Sigmoid colon (tissue), 6 donors: ENCODE measurements at regions not wholly inside any gene's neighbourhood (a gene's known extent, or its start where the extent isn't known, plus 50 kb on each side); places are given as distances from the start of the nearest gene placed in this dataset.
A peak's percentile ranks its signal among the peaks of the same experiment; 100 is the strongest.

Experiments
- DNase-seq: peaks from one replicate; pipeline ENCODE4 v3.0.0-alpha.2; 2019
- H3K27ac ChIP-seq, 4 donors: fragments of 200-600 bp; sonication (generic); one replicate each; pipeline ENCODE4 v1.5.1; 2016 to 2019; ENCODE audit warnings: mild to moderate bottlenecking in 1 of 4
- H3K27me3 ChIP-seq, 3 donors: fragments of 200-600 bp; sonication (generic); one replicate each; pipeline ENCODE4 v1.5.1; 2019; ENCODE audit warnings: mild to moderate bottlenecking in 1 of 3
- H3K36me3 ChIP-seq, 4 donors: fragments of 200-600 bp; sonication (generic); one replicate each; pipeline ENCODE4 v1.5.1; 2016 to 2019
- H3K4me1 ChIP-seq, 4 donors: fragments of 200-600 bp; sonication (generic); one replicate each; pipeline ENCODE4 v1.5.1; 2017 to 2019
- H3K4me3 ChIP-seq, 4 donors: fragments of 200-600 bp; sonication (generic); one replicate each; pipeline ENCODE4 v1.5.1; 2017 to 2019; ENCODE audit warnings: mild to moderate bottlenecking in 2 of 4, moderate library complexity in 1 of 4
- H3K9me3 ChIP-seq, 4 donors: fragments of 200-600 bp in 3 of 4; sonication (generic) in 3 of 4; one replicate each; pipeline versions ENCODE4 v1.5.1 to v1.6.1; 2013 to 2019
- EP300 ChIP-seq, 4 donors: sonication (generic); formaldehyde crosslinking; IDR thresholded peaks; one replicate each; pipeline ENCODE4 v1.6.1; 2017; ENCODE audit warnings: antibody characterized with exemption in 4 of 4
- POLR2A ChIP-seq, 2 donors: fragments of 450-650 bp; IDR thresholded peaks; one replicate each; pipeline ENCODE4 v1.6.1; 2016; ENCODE audit warnings: antibody characterized with exemption in 2 of 2, mild to moderate bottlenecking in 2 of 2, moderate library complexity in 2 of 2
- POLR2AphosphoS5 ChIP-seq, 4 donors: sonication (generic); formaldehyde crosslinking; IDR thresholded peaks; one replicate each; pipeline ENCODE4 v1.6.1; 2017; ENCODE audit warnings: antibody characterized with exemption in 4 of 4
- WGBS, 2 donors: extraction: QIAGEN DNeasy Blood & Tissue Kit; methylation state at CpG; one replicate each; pipeline ENCODE4 v1.1.7; 2013; 5-methylcytosine and 5-hydroxymethylcytosine counted together
- intact Hi-C: fragments of 100-400 bp; cut with DNase I; formaldehyde crosslinking; loops from one replicate; pipeline ENCODE4 v1.15.1; 2023
- TF ChIP-seq, protein P1 (sequence below), 4 experiments: fragments of 450-650 bp in 3 of 4; fragments of 200-600 bp in 1 of 4; IDR thresholded peaks; one replicate each; pipeline ENCODE4 v1.5.1; 2016 to 2019; ENCODE audit warnings: antibody characterized with exemption in 4 of 4, mild to moderate bottlenecking in 3 of 4, moderate library complexity in 2 of 4
- donor health status: healthy with polysubstance abuse.
- donor health status: healthy.

DNA sequence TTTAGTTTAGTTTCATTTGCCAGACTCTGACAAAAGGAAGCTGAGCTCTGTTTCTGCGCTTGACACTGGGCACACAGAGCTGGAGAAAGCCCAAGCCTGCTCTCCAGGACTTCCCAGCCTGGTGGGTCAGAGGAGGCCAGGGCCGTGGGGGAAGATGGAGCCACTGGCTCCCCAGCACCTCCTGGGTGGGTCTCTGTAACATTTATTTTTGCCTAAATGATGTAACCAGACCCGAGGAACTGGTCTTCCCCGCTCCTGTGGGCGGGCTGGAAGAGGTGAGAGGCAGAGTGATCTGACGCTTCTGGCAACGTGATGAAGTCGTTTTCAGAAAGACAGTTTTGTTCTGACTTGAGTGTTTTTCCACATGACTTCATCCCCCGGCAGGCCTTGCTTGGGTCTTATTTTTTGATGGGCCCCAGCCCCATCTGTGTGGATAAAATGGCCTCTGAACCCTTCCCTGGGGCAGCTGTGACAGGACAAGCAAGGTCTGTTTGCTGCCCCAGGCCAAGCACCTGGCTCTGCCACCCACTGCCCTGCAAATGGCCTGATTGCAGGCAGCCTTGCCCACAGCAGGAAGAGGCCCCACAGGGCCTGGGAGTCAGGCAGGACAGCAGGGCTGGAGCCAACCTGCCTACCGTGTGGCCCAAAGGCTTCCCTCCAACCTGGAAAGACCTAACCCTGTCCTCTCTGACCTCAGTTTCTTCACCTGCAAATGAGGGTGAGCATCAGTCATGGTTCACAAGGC lies 304.9 kb upstream of the ZMIZ1 start:
- peak; percentile 73 for DNase-seq
- no peak overlapping the region for H3K4me3 ChIP-seq
- no peaks in the 10 kb centered on the region for H3K27me3 ChIP-seq
- H3K27ac ChIP-seq: peak overlapping the region; percentile 66 to 78 (median 71)
- H3K36me3 ChIP-seq: no peaks in the 10 kb centered on the region
- H3K4me1 ChIP-seq: peaks cover 0 to 33% (median 20%) of the 10 kb centered on the region in 4 donors
- H3K9me3 ChIP-seq: no peaks in the 10 kb centered on the region
- 74 to 81% methylated on average over 10 of the region's 10 CpGs for WGBS, 2 donors
- peak in 3 of 4 donors; percentile 6 to 55 (median 19) for TF ChIP-seq POLR2AphosphoS5 (IDR thresholded peaks at IDR 0.05)
- TF ChIP-seq EP300 (IDR thresholded peaks at IDR 0.05): no peak
- intact Hi-C loops: no loop called here

DNA sequence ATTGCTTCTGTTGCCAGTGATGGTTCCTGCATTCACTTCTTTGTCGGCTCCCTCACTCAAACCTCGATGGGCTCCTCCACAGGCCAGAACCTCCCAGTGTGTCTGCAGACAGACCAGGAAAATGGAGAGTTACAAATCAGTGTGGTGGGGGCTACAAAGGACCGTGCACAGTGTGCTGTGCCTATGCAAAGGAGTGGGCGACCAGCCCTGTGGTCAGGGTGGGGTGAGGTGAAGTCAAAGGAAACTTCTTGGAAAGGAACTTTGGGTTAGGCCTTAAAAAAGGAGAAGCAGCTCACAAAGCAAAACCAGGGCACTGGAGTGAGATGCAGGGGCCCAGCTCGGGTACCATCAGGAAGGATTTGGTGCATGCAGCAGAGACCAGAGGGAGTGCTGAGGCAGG lies 304.3 kb upstream of the ZMIZ1 start:
- peaks cover 0 to 39% (median 21%) of the 10 kb centered on the region in 4 donors for H3K4me1 ChIP-seq
- no peaks in the 10 kb centered on the region for H3K36me3 ChIP-seq
- intact Hi-C loops: no loop called here
- DNase-seq: no peak
- H3K4me3 ChIP-seq: no peak overlapping the region
- no peak for TF ChIP-seq EP300 (IDR thresholded peaks at IDR 0.05)
- TF ChIP-seq, protein P1, sequence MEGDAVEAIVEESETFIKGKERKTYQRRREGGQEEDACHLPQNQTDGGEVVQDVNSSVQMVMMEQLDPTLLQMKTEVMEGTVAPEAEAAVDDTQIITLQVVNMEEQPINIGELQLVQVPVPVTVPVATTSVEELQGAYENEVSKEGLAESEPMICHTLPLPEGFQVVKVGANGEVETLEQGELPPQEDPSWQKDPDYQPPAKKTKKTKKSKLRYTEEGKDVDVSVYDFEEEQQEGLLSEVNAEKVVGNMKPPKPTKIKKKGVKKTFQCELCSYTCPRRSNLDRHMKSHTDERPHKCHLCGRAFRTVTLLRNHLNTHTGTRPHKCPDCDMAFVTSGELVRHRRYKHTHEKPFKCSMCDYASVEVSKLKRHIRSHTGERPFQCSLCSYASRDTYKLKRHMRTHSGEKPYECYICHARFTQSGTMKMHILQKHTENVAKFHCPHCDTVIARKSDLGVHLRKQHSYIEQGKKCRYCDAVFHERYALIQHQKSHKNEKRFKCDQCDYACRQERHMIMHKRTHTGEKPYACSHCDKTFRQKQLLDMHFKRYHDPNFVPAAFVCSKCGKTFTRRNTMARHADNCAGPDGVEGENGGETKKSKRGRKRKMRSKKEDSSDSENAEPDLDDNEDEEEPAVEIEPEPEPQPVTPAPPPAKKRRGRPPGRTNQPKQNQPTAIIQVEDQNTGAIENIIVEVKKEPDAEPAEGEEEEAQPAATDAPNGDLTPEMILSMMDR (IDR thresholded peaks at IDR 0.05): no peak
- TF ChIP-seq POLR2A (IDR thresholded peaks at IDR 0.05): no peak
- TF ChIP-seq POLR2AphosphoS5 (IDR thresholded peaks at IDR 0.05): no peak
- no peaks in the 10 kb centered on the region for H3K27me3 ChIP-seq
- no peaks in the 10 kb centered on the region for H3K9me3 ChIP-seq
- 77 to 79% methylated on average over 5 of the region's 5 CpGs for WGBS, 2 donors
- H3K27ac ChIP-seq: peak overlapping the region; percentile 66 to 78 (median 71)

DNA sequence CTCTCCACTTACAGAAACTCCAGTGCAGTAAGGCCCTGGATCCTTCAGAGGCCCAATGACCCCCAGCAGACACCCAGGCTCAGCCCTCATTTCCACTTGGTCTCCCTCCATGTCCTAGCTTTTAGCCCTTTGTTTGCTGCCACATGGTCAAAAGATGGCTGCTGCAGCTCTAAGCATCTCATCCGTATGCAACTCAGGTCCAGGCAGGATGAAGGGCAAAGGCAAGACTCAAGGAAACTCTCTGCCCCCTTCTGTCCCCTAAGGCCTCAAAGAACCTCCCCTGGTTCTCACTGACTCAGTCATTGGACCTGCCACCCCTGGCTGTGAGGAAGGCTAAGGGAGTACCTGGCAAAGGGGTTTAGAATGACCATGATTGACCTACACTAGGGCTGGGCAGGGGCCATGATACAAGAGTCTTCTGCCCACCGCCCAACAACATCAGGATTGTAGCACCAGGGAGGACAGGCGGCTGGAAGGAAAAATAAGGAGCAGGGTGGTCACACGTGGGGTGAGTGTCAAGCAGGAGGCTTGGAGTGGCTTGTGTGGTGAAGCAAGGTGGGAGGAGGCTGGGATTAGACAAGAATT lies 303.8 kb upstream of the ZMIZ1 start:
- no peak for DNase-seq
- H3K27ac ChIP-seq: no peak overlapping the region
- no peaks in the 10 kb centered on the region for H3K36me3 ChIP-seq
- H3K4me3 ChIP-seq: no peak overlapping the region
- TF ChIP-seq EP300 (IDR thresholded peaks at IDR 0.05): no peak
- TF ChIP-seq, protein P1 (IDR thresholded peaks at IDR 0.05): no peak
- TF ChIP-seq POLR2AphosphoS5 (IDR thresholded peaks at IDR 0.05): no peak
- TF ChIP-seq POLR2A (IDR thresholded peaks at IDR 0.05): no peak
- H3K27me3 ChIP-seq: no peaks in the 10 kb centered on the region
- no peaks in the 10 kb centered on the region for H3K9me3 ChIP-seq
- 95 to 97% methylated on average over 4 of the region's 4 CpGs for WGBS, 2 donors
- intact Hi-C loops: no loop called here
- H3K4me1 ChIP-seq: peaks cover 0 to 44% (median 21%) of the 10 kb centered on the region in 4 donors

DNA sequence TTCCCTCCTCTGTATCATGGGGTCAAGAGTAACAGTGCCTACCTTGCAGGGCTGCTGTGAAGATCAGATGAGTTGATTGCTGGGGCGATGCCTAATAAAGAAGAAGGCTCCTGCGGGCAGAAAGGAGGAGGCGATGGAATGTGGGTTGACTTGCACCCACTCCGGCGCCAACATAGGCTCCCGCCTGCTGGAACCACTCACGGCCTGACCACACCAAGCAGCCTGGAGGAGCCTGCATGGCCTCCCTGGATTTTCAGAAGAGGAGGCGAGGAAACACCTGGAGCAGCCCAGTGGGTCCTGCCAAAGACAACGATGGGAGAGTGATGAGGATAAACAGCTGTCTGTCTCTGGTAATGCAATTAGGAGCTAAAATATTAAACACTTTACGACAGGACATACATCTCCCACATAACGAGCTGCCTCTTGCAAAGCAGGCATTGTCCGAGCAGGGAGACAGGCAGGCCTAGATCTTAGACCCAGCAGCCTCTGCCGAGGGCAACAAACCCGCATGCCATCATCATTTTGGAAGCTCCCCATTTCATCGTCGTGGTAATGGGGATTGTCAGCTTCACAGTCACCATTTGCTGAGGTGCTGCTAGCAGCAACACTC lies 302.9 kb upstream of the ZMIZ1 start:
- intact Hi-C loops: no loop called here

More for the DNA sequence above, 302.9 kb upstream of the ZMIZ1 start:
- Histone ChIP-seq H3K4me3 (no peak overlapping the region), H3K27ac (no peak overlapping the region), H3K36me3 (no peaks in the 10 kb centered on the region), H3K4me1 (peaks cover 0 to 51% (median 29%) of the 10 kb centered on the region in 4 donors), H3K27me3 (no peaks in the 10 kb centered on the region), H3K9me3 (no peaks in the 10 kb centered on the region)
- peak; percentile 55 for DNase-seq
- 88 to 90% methylated on average over 16 of the region's 16 CpGs for WGBS, 2 donors
- TF ChIP-seq, protein P1 (IDR thresholded peaks at IDR 0.05): no peak
- no peak for TF ChIP-seq POLR2AphosphoS5 (IDR thresholded peaks at IDR 0.05)
- TF ChIP-seq EP300 (IDR thresholded peaks at IDR 0.05): no peak
- TF ChIP-seq POLR2A (IDR thresholded peaks at IDR 0.05): no peak
